ENCODE measurements at regions not wholly inside any gene's neighbourhood (a gene's known extent, or its start where the extent isn't known, plus 50 kb on each side); places are given as distances from the start of the nearest gene placed in this dataset.
"Not testable (repeated sequence)": the region's sequence is repeated elsewhere in the genome, so short reads cannot be mapped to it uniquely, and the experiment has no call there.

DNA sequence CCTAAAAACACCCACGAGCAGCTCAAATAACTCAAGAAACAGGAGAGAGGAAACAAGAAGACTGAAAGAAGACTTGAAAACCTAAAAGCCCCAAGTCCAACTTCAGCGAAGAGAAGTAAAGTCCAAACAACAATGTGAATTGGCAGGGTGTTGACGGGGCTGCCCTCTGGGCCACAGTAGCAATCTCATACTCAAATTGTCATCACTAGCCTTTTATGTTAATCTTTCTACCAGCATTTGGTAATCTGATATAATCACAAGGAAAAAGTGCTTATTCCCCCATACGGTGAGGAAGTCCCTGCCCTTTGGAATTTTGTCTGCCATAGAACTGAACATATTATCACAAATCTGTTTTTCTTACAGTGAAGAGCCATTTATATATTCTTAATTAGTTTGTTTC, 51.5 kb upstream of the IFNE start:
- DNase-seq (ENCODE audit: low read depth): no peak

DNA sequence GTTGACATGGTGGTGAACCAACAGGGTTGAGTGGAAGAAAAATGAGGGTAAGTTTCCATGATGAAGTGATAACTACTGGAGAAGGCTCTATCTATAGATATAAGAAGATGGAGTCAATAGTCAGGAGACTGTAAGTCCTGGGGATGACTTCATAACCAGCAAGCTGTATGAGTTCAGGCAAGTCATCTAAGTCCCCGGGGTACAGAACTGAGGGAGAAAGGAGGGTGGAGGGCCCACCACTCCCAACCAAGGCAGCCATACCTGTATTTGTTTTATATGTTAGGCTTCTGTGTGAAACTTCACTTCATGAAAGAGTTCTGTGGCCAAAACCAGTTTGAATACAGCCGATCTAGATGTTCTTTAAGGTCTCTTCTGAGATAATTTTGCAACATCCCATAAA, 53.3 kb upstream of the IFNE start:
- DNase-seq (ENCODE audit: low read depth): no peak

DNA sequence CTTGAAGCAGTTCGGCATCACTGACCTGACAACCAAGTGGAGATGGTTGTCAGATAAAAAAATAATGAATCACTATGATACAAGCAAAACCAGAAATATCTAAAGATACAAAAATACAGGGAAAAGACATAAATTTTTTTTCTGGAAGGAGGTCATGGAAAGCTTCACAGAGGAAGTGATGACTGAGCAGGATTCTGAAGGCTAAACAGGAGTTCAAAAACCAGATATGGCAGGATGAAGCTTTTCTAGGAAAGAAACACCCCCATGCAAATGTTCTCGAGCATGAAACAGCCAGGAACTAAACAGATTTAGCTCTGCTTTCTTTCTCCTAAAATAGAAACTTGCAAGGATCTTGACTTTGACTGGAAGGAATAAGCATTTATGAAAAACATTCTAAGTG, 60.7 kb upstream of the IFNE start:
- DNase-seq (ENCODE audit: low read depth): no peak

DNA sequence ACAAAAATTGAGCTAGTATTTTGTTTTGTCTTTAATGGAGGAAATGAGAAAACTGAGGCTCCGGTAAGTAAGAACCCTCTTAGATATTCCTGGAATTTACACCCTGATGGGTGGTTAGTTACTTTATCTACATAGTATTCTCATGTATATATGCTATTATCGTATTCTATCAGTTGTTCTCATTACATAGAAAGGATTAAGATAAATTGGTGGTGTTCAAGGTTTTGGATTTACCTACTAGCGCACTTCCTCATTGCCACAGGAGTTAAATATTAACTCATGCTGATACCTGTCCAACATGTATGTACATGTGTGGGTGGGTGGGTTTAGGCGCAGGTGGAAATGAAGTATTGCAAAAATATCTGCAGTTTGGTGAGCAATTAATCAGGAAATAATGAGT, 61.1 kb upstream of the IFNE start:
- no peak for DNase-seq (ENCODE audit: low read depth)

DNA sequence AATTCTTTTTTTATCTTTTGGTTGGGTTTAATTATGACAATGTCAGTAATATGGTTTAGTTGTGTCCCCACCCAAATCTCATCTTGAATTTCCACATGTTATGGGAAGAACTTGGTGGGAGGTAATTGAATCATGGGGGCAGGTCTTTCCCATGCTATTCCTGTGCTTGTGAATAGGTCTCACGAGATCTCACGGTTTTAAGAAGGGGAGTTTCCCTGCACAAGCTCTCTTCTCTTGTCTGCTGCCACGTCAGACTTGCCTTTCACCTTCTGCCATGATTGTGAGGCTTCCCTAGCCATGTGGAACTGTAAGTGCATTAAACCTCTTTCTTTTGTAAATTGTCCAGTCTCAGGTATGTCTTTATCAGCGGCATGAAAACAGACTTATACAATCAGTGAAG, 61.7 kb upstream of the IFNE start:
- DNase-seq (ENCODE audit: low read depth): not testable (repeated sequence)

DNA sequence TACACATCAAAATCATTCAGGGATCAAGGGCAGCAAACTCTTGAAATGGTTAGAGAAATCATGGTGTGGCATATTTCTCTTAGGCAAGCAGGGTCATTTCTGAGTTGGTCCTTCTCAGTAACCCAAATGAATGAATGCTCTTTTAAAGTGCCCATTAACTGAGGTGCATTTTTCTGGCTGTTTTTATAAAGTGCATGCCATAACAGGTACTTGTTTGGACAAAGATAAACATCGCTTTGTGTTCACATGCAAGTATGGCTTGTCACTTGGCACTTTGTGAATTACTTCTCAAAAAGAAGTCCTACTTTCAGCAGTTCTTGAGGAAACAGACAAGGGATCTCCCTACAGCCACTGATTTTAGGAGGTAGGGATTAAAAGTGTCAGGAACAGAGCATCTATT, 64.8 kb upstream of the IFNE start:
- no peak for DNase-seq (ENCODE audit: low read depth)

DNA sequence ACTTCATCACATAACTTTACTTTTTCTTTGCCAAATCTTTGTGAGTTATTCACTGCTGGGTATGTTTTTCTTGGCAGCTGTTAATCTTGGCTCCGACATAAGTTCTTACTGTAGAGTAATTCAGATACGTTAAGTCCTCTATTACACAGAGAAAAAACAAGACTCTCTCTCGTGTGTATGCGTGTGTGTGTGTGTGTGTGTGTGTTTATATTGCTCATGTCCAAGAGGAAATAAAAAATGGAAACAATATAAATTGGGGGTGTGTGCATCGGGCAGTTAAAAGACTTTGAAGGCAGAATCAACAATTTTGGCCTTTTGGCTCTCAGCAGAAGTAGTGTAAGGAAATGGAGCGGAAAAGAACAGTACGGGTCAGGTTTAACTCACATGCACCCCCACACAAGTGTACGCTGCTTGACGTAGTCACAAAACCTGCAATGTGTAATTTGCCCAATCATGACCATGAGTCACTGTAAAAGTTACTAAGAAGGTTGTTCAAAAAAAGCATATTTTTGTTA, 67.2 kb upstream of the IFNE start:
- DNase-seq (ENCODE audit: low read depth): peak; percentile 66

DNA sequence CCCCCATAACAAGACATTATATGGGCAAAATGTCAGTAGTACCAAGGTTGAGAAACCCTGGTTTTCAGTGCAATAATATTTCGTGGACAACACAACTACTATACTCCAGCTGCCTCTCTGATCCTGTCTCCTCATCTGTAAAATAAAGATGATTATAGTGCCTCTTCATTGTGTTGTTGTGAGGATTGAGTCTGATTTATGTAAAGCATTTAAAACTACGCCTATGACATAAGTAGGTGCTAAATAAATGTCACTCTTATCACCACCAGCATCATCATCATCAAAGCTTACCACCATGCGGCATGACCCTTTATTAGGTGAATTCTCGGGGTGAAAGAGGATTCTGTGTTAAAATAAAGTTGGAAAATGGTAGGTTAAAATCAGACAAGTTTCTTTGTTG, 67.8 kb upstream of the IFNE start:
- DNase-seq (ENCODE audit: low read depth): no peak

DNA sequence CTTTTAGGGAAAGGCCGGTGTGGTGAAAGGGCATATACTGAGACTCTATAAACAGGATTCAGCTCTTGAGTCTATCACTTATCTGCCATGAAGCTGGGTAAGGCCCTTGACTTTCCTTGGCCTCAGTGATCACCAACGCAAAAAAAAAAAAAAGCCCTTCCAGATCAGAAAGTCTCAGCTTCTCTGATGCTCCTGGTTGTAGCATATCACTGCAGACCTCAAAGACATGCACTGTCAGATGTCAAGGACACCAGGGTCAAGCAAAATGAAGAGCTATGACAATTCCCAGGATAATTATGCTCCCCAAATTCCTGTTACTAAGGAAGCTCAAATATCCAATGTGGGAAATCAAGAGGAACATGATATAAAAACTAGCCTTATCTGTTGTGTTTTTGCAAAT, 68.3 kb upstream of the IFNE start:
- no peak for DNase-seq (ENCODE audit: low read depth)

DNA sequence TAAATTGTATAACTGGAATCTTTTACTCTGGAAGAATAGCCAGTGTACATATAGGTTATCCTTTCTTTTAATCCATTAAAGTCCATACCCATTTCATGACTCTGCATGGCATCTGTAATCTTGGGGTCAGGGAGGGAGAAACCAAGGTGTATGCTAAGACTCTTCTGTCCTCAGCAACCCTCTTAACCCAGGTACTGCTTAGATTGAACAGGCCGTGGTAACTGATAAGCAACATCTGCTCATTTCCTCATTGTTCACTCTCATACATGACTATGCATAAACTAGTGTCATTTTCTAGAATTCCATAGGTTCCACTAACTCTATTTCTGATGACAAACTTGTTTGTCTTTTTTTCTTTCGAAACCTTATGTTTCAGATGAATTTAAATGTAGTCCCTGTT, 69.3 kb upstream of the IFNE start:
- DNase-seq (ENCODE audit: low read depth): no peak

DNA sequence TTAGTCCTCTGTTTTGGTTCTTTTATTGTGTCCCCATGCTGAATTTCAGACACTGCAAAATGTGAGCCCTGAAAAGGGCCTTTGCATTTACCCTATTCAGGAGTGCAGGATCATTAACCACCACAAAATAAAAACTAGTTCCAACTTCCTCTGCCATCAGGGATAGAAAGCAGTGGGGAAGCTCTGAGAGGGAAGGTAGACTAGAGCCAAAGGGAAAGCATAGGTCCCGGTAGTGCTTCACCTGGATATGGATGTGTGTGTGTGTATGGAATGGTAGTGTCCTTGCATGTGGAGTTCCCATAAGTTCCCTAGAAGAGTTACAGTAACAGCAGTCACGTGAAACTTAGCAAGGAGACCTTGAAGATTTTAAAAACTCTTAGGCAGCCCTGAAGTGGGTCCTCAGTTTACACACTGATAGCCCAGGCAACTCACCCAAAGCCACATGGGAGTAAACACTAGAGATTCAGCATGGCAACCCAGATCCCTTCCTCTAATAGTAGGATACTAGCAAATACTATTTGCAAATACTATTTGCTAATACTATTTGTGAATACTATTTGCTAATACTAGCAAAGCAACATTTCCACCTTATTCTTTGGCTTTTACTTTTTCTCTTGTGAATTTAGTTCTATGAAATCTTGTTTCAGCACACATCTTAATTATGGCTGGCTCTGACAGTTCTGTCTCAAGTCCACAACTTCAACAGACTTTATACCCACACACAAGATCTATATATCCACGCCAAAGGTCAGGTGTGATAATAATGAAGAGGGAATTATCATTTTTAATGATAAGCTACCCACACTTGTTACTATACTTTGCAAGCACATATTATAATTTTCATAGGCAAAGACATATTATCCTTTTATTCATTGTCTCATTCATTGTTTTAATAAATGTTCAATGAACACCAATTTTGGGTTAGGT, 70.4 kb upstream of the IFNE start:
- DNase-seq (ENCODE audit: low read depth): no peak

DNA sequence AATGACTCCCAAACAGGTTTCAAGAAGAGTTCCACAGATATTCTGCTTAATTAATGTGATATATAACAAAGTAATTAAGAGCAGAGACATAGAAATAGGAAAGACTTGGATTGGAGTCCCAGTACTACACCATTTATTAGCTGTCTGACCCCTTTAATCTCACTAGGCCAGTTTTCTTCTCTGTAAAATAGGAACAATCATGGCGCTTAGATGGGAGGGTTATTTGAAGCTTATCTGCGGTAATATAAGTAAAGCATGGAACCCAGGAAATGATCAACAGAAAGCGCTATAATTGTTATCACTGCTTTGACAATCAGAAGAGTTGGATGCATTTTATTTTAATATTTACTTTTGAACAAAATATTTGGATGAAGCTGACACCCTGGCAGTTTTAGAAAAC, 71.3 kb upstream of the IFNE start:
- no peak for DNase-seq (ENCODE audit: low read depth)

DNA sequence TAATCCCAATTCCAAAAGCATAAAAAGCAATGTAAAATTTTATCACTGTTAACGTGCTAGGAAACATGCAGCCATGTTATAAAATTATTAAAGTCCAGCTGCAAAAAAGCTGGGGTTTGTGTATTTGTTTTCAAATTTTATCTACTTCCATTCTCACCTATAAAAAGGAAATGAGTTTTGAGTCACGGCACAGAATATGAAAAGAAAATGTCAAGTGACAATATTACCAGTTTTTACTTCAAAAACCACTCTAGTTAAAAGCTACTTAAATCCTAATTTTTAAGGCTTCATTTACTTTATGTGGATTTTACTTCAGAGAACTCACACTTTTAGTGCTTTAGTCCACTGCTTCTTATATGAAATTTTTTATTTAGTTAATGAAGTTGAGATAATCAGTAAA, 72.7 kb upstream of the IFNE start:
- DNase-seq (ENCODE audit: low read depth): no peak

DNA sequence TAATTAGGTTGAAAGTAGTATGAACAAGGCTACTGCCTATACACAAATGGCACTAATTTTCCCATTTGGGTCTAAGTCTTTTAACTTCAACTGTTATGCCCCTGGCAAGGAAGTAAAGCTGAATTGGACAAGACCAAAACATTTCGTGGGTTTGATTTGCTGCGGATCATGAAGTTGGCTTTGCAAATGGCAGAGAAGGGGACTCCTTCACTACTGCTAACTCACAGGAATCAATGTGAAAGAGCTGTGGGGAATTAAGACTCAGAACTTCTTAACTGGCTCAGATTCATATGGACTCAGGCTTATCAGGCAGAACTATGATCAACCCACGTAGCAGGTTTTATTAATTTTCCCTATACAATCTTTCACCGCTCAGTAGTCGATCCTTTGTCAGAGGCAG, 73.8 kb upstream of the IFNE start:
- no peak for DNase-seq (ENCODE audit: low read depth)

DNA sequence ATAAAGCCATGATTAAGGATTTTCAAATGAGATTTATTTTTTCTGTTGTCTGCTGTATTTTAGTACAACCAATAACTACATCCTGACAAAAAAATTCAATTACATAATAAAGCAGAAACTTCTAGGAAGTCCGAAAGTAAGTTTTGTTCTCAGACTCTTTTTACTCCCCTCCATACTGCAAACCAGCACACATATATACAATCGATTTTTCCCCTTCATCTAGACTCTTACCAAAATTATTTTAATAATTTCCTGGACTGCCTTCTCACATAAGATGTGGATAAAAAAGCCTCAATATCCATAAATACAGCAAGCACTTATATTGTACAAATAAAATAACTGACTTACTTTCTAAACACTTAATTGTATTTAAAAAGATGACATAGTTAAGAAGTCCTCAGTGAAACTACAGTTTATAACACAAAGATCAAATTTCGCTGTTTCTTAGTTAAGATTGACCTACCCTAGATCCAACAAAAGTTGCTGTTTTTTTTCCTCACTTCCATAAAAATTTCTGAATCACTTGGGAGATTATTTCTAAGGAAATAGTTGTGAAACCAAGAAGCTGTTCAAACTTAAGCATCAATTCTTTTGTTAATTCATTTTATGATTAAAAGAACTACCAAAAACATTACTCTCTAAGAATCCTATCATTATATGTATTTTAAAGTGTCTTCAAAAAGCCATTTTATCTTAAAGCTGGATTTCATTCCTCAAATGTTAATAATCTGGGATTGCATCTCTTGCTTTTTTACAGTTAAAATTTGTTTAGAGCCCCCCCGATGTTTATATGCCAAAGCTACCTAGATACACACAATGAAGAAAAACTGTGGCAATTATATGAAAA, 74.7 kb upstream of the IFNE start:
- no peak for DNase-seq (ENCODE audit: low read depth)

DNA sequence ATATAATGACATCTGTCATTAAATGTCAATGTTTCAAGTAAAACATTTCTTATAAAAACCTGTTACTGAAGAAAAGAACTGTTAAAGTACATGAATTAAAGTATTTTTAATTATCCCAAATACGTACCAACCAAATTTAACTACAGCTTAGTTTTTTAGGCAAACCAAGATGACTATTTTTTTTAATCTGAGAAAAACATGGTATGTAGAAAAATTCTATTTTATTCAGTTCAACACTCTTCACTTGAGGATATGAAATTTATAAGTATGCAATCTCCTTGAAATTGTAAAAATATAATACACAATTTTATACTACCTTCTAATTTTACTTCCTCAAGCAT, 75.3 kb upstream of the IFNE start:
- DNase-seq (ENCODE audit: low read depth): no peak

DNA sequence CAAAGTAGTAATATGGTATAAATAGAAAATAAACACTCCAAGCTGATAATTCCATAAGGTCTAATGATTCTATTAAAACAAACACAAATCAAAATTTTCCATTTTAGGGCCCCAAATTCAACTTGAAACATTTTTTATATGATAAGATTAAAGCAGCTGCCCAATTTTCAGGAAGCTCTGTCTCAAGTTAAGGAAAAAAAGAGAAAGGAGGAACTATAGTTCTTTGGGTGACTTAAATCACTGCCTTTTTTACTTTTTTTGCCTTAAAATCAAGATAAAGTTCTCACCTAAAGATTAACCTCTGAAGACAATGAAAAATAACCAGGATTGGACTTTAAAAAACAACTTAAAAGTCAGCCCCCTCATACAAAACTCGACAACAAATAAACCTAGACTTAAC, 76.0 kb upstream of the IFNE start:
- no peak for DNase-seq (ENCODE audit: low read depth)

DNA sequence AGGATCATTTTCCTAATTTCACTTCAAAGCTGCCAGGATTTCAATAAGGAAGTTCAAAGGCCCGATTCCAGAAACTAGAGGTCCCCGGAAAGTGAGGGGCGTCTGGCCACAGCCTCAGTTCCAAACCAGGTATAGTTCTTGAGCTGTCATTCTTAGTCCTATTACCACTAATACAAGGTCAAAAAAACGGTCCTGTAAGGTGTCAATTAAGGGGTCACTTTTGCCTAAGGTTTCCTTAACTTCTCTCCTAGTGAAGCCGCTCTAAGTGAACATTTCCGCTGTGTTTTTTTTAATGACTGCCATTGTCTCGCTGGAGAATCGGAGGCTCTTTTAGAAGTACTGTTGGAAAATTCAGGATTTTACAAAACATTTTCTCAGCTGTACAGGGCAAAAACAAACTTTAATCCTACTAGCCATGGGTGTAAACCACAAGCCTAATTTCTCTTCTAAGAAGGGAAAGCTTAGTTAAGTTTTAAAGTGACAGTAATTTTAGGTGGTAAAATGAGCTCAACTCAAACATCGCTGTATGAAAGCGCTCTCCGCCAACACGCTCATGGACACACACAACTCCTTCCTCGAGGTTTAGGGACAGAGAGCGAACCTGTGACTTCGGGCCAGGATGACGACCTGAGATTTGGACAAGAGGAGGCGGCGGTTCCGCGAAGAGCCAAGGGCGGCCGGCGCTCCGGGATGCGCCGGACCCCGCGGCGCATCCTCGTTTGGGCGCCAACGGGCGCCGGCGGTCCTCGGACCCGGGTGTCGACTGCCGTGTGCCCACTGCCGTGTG, 76.7 kb upstream of the IFNE start:
- no peak for DNase-seq (ENCODE audit: low read depth)

DNA sequence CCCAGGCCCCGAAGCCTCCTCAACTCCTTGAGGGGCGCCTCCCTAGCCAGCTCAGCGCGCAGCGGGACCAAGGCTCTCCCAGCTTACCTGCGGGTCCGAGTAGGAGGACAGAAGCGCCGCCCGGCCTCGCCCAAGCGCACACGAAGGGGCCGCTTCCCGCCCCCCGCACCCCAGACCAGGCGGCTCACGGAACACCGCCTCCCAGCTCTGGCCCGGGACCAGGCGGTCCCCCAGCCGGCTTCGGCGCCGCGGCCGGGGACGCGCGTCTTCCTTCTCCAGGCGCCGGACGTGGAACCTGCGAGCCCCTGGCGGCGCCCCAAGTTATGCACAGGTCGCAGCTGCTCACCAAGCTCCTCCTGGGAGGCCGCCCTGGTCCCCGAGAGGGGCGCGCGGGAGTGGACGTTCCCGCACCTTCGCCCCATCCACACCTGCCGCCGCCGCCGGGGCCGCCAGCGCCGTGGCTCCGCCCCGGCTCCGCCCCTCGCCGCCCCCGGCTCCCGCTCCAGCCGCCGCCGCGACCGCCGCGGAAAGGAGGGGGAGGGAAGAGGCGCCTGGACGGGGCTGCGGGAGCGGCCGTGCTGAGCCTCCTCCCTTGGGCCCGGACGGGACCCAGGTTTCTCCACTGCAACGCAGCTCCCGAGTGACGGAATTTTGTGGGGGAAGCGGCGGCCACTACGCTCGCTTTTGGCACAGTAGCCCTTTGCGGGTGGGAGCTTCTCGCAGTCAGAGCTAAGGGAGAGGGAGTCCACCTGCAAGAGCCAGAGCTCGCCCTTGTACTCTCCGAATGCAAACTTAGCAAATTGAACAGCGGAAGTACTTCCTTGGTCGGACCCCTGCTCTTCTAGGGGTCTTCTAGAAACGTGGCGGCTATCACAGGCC, 77.5 kb upstream of the IFNE start:
- no peak for DNase-seq (ENCODE audit: low read depth)

DNA sequence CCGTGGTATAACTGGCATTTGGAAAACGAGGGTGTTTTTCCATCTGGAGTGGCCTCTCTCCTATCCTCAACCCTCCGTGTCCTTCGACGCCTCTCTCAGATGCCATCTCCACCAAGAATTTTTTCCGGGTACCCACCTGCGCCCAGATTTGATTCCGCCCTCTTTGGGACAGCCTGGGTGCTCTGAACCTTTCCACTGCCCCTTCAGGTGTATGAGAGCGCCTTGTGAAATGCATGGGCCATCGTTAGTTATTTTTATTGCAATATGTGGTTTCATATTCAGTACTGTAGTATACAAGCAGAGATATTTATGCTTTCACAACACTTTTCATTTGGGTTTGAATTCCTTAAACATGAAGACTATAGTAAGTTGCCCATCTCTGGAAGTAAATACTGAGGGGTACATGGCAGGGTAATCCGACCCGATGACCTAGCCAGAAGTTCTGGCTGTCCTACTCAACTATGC, 78.2 kb upstream of the IFNE start:
- DNase-seq (ENCODE audit: low read depth): no peak

DNA sequence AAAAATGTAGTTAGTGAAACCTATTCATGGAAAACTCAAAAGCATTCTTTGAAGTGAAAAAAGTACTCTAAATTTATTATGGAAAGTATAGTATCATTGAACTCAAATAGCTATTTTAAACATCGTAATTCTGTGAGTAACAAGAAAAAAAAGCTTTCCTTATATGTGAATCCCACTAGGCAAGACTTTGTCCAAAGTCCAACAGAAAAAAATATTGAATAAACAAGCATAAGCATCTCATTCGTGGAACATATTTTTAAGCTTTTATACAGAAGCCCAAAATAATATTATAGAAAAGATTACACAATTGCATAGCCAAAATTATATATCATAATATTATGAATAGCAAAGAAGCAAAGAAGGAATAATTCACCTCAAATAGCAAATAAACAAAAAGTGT, 79.4 kb upstream of the IFNE start:
- DNase-seq (ENCODE audit: low read depth): no peak
